Kidney epithelial cell (primary cell): ENCODE measurements at regions not wholly inside any gene's neighbourhood (a gene's known extent, or its start where the extent isn't known, plus 50 kb on each side); places are given as distances from the start of the nearest gene placed in this dataset.

ENCODE experiments used
- DNase-seq: peaks from one replicate; pipeline ENCODE4 v3.0.0-alpha.2; 2010; ENCODE audit warnings: low read depth
- H3K27me3 ChIP-seq: 2 replicates; pipeline ENCODE4 v1.6.0; 2011; ENCODE audit warnings: low read length; ENCODE audit not compliant: control insufficient read depth, insufficient read depth
- H3K36me3 ChIP-seq: 2 replicates; pipeline ENCODE4 v1.5.1; 2011; ENCODE audit warnings: low read length; ENCODE audit not compliant: control insufficient read depth, insufficient read depth
- H3K4me3 ChIP-seq: 2 replicates; pipeline ENCODE4 v1.5.1; 2011; ENCODE audit warnings: low read depth, mild to moderate bottlenecking, control low read depth, low read length
- TF ChIP-seq, protein P1 (sequence below): IDR thresholded peaks from 2 replicates; pipeline ENCODE4 v1.5.1; 2011; ENCODE audit warnings: mild to moderate bottlenecking, moderate library complexity, low read length, control low read depth, inconsistent platforms; ENCODE audit not compliant: insufficient read depth, poor library complexity, severe bottlenecking

DNA sequence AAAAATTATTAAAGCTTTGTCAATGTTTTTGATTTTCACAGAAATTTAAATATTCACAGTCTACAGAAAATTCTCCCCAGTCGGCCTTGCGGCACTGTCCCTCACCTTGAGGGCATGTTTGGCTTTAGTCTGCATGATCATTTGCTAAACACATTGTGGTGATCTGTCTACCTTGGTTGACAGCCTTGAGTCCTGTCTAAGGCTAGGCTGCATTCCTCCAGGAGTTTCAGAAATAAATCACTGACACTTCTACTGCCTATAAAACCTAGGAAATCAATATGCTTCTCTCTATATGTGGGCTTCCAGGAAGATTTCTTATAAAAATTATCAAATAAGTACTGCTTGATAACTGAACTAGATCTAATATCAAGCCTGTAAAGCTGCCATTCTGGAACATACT is 430.7 kb upstream of the GRM3 start:
- H3K27me3 ChIP-seq: no peaks in the 10 kb centered on the region
- TF ChIP-seq, protein P1, sequence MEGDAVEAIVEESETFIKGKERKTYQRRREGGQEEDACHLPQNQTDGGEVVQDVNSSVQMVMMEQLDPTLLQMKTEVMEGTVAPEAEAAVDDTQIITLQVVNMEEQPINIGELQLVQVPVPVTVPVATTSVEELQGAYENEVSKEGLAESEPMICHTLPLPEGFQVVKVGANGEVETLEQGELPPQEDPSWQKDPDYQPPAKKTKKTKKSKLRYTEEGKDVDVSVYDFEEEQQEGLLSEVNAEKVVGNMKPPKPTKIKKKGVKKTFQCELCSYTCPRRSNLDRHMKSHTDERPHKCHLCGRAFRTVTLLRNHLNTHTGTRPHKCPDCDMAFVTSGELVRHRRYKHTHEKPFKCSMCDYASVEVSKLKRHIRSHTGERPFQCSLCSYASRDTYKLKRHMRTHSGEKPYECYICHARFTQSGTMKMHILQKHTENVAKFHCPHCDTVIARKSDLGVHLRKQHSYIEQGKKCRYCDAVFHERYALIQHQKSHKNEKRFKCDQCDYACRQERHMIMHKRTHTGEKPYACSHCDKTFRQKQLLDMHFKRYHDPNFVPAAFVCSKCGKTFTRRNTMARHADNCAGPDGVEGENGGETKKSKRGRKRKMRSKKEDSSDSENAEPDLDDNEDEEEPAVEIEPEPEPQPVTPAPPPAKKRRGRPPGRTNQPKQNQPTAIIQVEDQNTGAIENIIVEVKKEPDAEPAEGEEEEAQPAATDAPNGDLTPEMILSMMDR: no peak
- no peak for DNase-seq
- H3K36me3 ChIP-seq: no peaks in the 10 kb centered on the region
- H3K4me3 ChIP-seq: no peak overlapping the region

GRCh38 chr7:86209036-86209435 is 434.7 kb upstream of the GRM3 start:
- no peak overlapping the region for H3K4me3 ChIP-seq
- H3K27me3 ChIP-seq: no peaks in the 10 kb centered on the region
- TF ChIP-seq, protein P1: no peak
- no peaks in the 10 kb centered on the region for H3K36me3 ChIP-seq
- DNase-seq: no peak

- TF ChIP-seq, protein P1: no peak
- Histone ChIP-seq H3K4me3 (no peak overlapping the region), H3K27me3 (no peaks in the 10 kb centered on the region), H3K36me3 (no peaks in the 10 kb centered on the region)
- no peak for DNase-seq
These were observed 436.0 kb upstream of the GRM3 start for GRCh38 chr7:86207740-86208139.

DNA sequence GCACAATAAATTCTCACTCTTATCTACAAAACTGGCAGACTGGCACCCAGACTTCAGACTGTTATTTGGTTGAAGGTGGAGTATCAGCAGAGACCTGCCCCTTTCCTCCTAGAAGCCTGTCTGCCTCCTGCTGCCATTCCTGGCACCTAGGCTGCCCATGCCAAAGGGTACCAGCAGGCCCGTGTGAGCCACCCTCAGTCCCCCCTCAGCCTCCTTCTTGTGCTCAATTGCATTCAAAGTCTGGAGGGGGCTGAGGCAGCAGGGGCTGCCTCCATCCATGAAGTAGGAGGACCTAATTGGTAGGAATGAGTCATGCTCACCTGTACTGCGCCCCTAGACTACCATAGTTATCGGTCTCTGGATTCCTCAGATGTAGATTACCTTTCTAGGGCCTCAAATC is 440.9 kb upstream of the GRM3 start:
- H3K4me3 ChIP-seq: no peak overlapping the region
- TF ChIP-seq, protein P1: no peak

DNA sequence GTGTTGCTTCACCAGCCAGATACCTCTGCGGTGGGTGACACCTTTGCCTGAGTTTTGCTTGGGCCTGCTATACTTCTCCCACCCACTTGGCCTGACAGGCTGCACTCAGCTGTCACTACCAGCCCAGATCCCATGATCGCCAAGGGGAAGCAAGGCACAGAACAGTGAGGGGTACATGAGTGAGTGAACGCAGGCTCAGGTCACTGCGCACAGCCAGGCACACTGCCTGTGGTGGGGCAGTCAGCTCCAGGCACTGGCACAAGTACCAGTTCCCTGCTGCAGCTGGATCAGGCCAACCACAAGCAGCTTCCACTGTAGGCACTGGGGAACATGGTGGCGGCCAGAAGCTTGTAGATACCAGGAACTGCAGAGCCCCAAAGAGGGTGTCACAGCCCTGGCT is 441.9 kb upstream of the GRM3 start:
- Histone ChIP-seq H3K4me3 (no peak overlapping the region), H3K36me3 (no peaks in the 10 kb centered on the region), H3K27me3 (no peaks in the 10 kb centered on the region)
- TF ChIP-seq, protein P1: no peak
- no peak for DNase-seq

More for the DNA sequence above, 440.9 kb upstream of the GRM3 start:
- no peaks in the 10 kb centered on the region for H3K36me3 ChIP-seq
- no peaks in the 10 kb centered on the region for H3K27me3 ChIP-seq
- no peak for DNase-seq

GRCh38 chr7:86199881-86200614 is 443.7 kb upstream of the GRM3 start:
- TF ChIP-seq, protein P1: no peak
- H3K27me3 ChIP-seq: no peaks in the 10 kb centered on the region
- DNase-seq: no peak
- no peak overlapping the region for H3K4me3 ChIP-seq
- no peaks in the 10 kb centered on the region for H3K36me3 ChIP-seq
